ENCODE measurements at regions not wholly inside any gene's neighbourhood (a gene's known extent, or its start where the extent isn't known, plus 50 kb on each side); places are given as distances from the start of the nearest gene placed in this dataset.

- DNase-seq (ENCODE audit: low spot score), result no peak
These were observed 210.8 kb upstream of the BTG1 start for GRCh38 chr12:92356425-92356824.

- DNase-seq (ENCODE audit: low spot score), result no peak
These were observed 204.0 kb upstream of the BTG1 start for GRCh38 chr12:92349635-92350034.

GRCh38 chr12:92342574-92342973, 196.9 kb upstream of the BTG1 start:
- no peak for DNase-seq (ENCODE audit: low spot score)

GRCh38 chr12:92341065-92341668, 195.5 kb upstream of the BTG1 start:
- DNase-seq (ENCODE audit: low spot score), result peak; percentile 22

- no peak for DNase-seq (ENCODE audit: low spot score)
These were observed 194.9 kb upstream of the BTG1 start for GRCh38 chr12:92340441-92341064.

- DNase-seq (ENCODE audit: low spot score), result no peak
These were observed 194.4 kb upstream of the BTG1 start for GRCh38 chr12:92340003-92340402.

- DNase-seq (ENCODE audit: low spot score), result no peak
These were observed 193.7 kb upstream of the BTG1 start for GRCh38 chr12:92339198-92339821.

GRCh38 chr12:92338671-92339070, 193.0 kb upstream of the BTG1 start:
- no peak for DNase-seq (ENCODE audit: low spot score)

- DNase-seq (ENCODE audit: low spot score), result no peak
These were observed 192.5 kb upstream of the BTG1 start for GRCh38 chr12:92338102-92338501.

GRCh38 chr12:92337128-92337527, 191.5 kb upstream of the BTG1 start:
- no peak for DNase-seq (ENCODE audit: low spot score)

GRCh38 chr12:92336641-92337040, 191.0 kb upstream of the BTG1 start:
- DNase-seq (ENCODE audit: low spot score), result no peak

- DNase-seq (ENCODE audit: low spot score), result no peak
These were observed 190.2 kb upstream of the BTG1 start for GRCh38 chr12:92335831-92336230.

- DNase-seq (ENCODE audit: low spot score), result no peak
These were observed 188.9 kb upstream of the BTG1 start for GRCh38 chr12:92334552-92334951.

GRCh38 chr12:92332552-92332951, 186.9 kb upstream of the BTG1 start:
- no peak for DNase-seq (ENCODE audit: low spot score)

- no peak for DNase-seq (ENCODE audit: low spot score)
These were observed 185.7 kb upstream of the BTG1 start for GRCh38 chr12:92331383-92331782.

- DNase-seq (ENCODE audit: low spot score), result no peak
These were observed 185.0 kb upstream of the BTG1 start for GRCh38 chr12:92330654-92331053.

- DNase-seq (ENCODE audit: low spot score), result no peak
These were observed 181.2 kb upstream of the BTG1 start for GRCh38 chr12:92326877-92327276.

GRCh38 chr12:92324849-92325500, 179.3 kb upstream of the BTG1 start:
- no peak for DNase-seq (ENCODE audit: low spot score)

GRCh38 chr12:92312463-92312964, 166.9 kb upstream of the BTG1 start:
- no peak for DNase-seq (ENCODE audit: low spot score)

- DNase-seq (ENCODE audit: low spot score), result no peak
These were observed 158.9 kb upstream of the BTG1 start for GRCh38 chr12:92304371-92305055.

- DNase-seq (ENCODE audit: low spot score), result no peak
These were observed 156.6 kb upstream of the BTG1 start for GRCh38 chr12:92302041-92302829.

- DNase-seq (ENCODE audit: low spot score), result no peak
These were observed 155.7 kb upstream of the BTG1 start for GRCh38 chr12:92301356-92301755.

All from HuH-7.5 (cell line).